Osteocyte (in vitro differentiated cells): ENCODE measurements at regions not wholly inside any gene's neighbourhood (a gene's known extent, or its start where the extent isn't known, plus 50 kb on each side); places are given as distances from the start of the nearest gene placed in this dataset.

Experiments used
- DNase-seq: peaks from one replicate; pipeline ENCODE4 v3.0.0; 2021; ENCODE audit warnings: mixed read lengths; ENCODE audit not compliant: unreplicated experiment; ENCODE audit errors: extremely low spot score
- H3K27ac Mint-ChIP-seq: one replicate; pipeline ENCODE4 v1.8.0; 2021; ENCODE audit warnings: mild to moderate bottlenecking, mixed read lengths; ENCODE audit not compliant: unreplicated experiment
- H3K27me3 Mint-ChIP-seq: one replicate; pipeline ENCODE4 v1.8.0; 2021; ENCODE audit warnings: mixed read lengths; ENCODE audit not compliant: unreplicated experiment
- H3K36me3 Mint-ChIP-seq: one replicate; pipeline ENCODE4 v1.8.0; 2021; ENCODE audit warnings: mixed read lengths; ENCODE audit not compliant: unreplicated experiment
- H3K4me1 Mint-ChIP-seq: one replicate; pipeline ENCODE4 v1.8.0; 2021; ENCODE audit warnings: mixed read lengths; ENCODE audit not compliant: unreplicated experiment
- H3K4me3 Mint-ChIP-seq: one replicate; pipeline ENCODE4 v1.8.0; 2021; ENCODE audit warnings: mild to moderate bottlenecking, moderate library complexity, mixed read lengths; ENCODE audit not compliant: unreplicated experiment
- H3K9me3 Mint-ChIP-seq: one replicate; pipeline ENCODE4 v1.8.0; 2021; ENCODE audit warnings: mixed read lengths; ENCODE audit not compliant: unreplicated experiment
- TF ChIP-seq, protein P1 (sequence below): fragments of 200-600 bp; sonication (generic); IDR thresholded peaks from 2 replicates; pipeline ENCODE4 v1.5.0; 2021; ENCODE audit warnings: antibody characterized with exemption, mild to moderate bottlenecking, moderate library complexity

DNA sequence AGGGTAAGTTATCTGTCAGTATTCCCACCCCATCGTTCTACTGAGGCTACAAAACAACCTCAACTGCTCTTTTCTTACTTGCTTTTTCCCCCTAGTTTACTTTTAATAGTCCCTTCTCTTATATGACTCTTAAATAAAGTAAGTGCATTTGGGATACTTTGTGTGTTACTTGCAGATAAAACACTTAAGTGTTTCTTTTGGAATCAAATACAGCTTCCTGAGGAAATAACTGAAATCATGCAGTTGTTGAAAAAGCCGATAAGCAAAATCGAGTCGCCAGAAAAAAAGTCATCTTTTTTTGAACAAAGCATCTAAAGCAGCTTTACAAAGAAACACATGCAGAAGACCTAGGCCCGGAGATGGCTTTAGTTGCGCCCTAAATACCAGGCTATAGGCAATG lies 53.5 kb upstream of the EPB41L4A start:
- no peak overlapping the region for H3K4me3 Mint-ChIP-seq
- no peak overlapping the region for H3K27ac Mint-ChIP-seq

DNA sequence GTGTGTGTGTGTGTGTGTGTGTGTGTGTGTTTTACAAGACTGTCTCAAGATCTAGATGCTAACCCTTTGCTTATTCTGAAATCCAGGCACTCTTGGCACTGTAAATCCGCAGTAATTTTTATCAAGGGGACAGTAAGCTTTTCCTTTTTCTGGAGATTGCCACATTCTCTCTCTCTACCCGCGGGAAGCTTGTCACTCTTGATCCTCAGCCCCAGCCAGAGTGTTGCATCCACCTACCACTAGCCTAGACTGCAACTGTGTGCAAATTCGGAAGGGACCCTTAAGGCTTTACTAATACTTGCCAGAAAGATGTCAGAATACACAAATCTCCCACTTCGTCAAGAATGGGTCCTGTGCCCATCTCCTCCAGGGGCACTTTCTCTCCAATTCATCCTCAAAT lies 54.9 kb upstream of the EPB41L4A start:
- H3K4me3 Mint-ChIP-seq: no peak overlapping the region
- peaks cover 2% of the 10 kb centered on the region for H3K27me3 Mint-ChIP-seq
- no peak for DNase-seq
- H3K27ac Mint-ChIP-seq: no peak overlapping the region
- H3K4me1 Mint-ChIP-seq: no peaks in the 10 kb centered on the region
- no peaks in the 10 kb centered on the region for H3K36me3 Mint-ChIP-seq
- H3K9me3 Mint-ChIP-seq: no peaks in the 10 kb centered on the region
- TF ChIP-seq, protein P1, sequence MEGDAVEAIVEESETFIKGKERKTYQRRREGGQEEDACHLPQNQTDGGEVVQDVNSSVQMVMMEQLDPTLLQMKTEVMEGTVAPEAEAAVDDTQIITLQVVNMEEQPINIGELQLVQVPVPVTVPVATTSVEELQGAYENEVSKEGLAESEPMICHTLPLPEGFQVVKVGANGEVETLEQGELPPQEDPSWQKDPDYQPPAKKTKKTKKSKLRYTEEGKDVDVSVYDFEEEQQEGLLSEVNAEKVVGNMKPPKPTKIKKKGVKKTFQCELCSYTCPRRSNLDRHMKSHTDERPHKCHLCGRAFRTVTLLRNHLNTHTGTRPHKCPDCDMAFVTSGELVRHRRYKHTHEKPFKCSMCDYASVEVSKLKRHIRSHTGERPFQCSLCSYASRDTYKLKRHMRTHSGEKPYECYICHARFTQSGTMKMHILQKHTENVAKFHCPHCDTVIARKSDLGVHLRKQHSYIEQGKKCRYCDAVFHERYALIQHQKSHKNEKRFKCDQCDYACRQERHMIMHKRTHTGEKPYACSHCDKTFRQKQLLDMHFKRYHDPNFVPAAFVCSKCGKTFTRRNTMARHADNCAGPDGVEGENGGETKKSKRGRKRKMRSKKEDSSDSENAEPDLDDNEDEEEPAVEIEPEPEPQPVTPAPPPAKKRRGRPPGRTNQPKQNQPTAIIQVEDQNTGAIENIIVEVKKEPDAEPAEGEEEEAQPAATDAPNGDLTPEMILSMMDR: no peak

More for the DNA sequence above, 53.5 kb upstream of the EPB41L4A start:
- DNase-seq: no peak
- TF ChIP-seq, protein P1: no peak
- H3K9me3 Mint-ChIP-seq: no peaks in the 10 kb centered on the region
- no peaks in the 10 kb centered on the region for H3K4me1 Mint-ChIP-seq
- H3K27me3 Mint-ChIP-seq: peaks cover 2% of the 10 kb centered on the region
- H3K36me3 Mint-ChIP-seq: no peaks in the 10 kb centered on the region

DNA sequence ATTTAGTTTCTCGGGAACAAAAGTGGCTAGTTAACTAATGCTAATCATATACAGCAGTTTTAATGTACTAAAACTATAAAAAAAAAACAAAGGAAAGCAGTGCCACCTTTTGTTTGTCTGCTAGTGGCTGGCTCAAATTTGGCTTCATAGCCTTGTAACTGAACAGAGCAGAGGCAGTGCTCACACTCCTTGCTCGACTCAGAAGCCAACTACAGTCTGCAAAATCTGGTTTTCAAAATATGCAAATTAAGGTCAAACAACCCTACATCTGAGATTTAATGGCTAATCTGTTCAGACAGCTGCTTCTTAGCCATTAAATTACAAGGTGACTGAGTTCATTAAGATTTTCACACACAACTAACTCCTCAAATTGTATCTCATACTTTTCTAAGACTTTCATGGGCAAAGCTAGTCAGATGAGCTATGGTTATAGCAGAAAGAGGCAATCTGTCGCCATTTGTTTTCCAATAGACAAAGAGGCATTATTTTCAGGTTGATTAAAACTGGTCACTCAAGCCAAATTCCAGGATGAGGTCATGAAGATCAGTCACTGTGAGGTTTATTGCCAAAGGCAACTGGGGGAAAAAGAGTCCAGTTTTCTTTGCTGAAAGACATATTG lies 56.8 kb upstream of the EPB41L4A start:
- H3K36me3 Mint-ChIP-seq: no peaks in the 10 kb centered on the region
- H3K27me3 Mint-ChIP-seq: peaks cover 2% of the 10 kb centered on the region
- H3K4me1 Mint-ChIP-seq: peaks cover 2% of the 10 kb centered on the region
- DNase-seq: no peak
- TF ChIP-seq, protein P1: no peak
- no peak overlapping the region for H3K4me3 Mint-ChIP-seq
- no peak overlapping the region for H3K27ac Mint-ChIP-seq
- H3K9me3 Mint-ChIP-seq: no peaks in the 10 kb centered on the region

DNA sequence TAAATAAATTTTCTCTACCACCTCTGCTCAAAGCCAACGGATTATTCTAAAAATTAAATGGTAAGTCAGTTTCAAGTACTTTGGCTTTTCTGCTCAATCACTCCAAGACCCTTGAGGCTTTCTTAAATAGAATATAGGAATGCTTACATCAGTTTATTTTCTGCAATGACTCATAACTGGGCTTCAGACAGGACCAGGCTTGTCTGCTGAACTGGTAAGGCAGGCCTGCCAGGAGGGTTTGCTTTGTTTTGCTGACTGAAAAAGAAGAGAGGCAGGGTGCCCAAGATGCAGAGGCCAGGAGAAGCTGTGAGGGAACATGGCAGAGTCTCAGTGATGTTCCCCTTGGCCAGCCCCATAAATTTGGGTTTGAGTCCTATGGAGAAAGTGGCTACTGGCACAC lies 60.3 kb upstream of the EPB41L4A start:
- peaks cover 5% of the 10 kb centered on the region for H3K27me3 Mint-ChIP-seq
- no peak for DNase-seq
- no peaks in the 10 kb centered on the region for H3K36me3 Mint-ChIP-seq
- H3K4me1 Mint-ChIP-seq: peaks cover 2% of the 10 kb centered on the region
- peaks cover 8% of the 10 kb centered on the region for H3K9me3 Mint-ChIP-seq
- H3K4me3 Mint-ChIP-seq: no peak overlapping the region
- peak overlapping the region; percentile 55 for H3K27ac Mint-ChIP-seq
- TF ChIP-seq, protein P1: no peak

DNA sequence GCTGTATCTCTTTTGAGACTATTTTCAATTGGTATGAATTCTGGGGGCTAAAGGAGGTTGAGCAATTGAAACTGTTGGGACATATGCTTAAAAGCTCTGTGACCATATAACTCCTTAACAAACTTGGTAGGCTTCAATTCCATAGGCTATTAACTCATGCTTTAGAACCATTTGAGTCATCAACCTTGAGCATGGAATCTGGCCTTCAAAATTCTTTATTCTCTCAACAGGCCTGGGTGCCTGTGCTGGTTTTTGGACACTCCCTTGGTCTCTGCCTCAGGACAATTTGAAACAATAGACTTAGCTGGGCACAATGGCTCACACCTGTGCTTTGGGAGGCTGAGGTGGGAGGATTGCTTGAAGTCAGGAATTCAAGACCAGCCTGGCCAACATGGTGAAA lies 61.4 kb upstream of the EPB41L4A start:
- TF ChIP-seq, protein P1: no peak
- no peaks in the 10 kb centered on the region for H3K36me3 Mint-ChIP-seq
- no peak overlapping the region for H3K27ac Mint-ChIP-seq
- no peak for DNase-seq
- peaks cover 2% of the 10 kb centered on the region for H3K4me1 Mint-ChIP-seq
- peaks cover 5% of the 10 kb centered on the region for H3K27me3 Mint-ChIP-seq
- no peak overlapping the region for H3K4me3 Mint-ChIP-seq
- H3K9me3 Mint-ChIP-seq: peaks cover 8% of the 10 kb centered on the region
